ENCODE measurements at regions not wholly inside any gene's neighbourhood (a gene's known extent, or its start where the extent isn't known, plus 50 kb on each side); places are given as distances from the start of the nearest gene placed in this dataset.
"Not testable (repeated sequence)": the region's sequence is repeated elsewhere in the genome, so short reads cannot be mapped to it uniquely, and the experiment has no call there.

- H3K4me1 ChIP-seq, result no peaks in the 10 kb centered on the region
- no peaks in the 10 kb centered on the region for H3K36me3 ChIP-seq
- 88 to 93% (median 91%) methylated on average over 6 of the region's 6 CpGs for WGBS, 5 donors
- H3K27ac ChIP-seq, result no peak overlapping the region
- H3K4me3 ChIP-seq, result no peak overlapping the region
- peaks cover 0 to 7% (median 0%) of the 10 kb centered on the region in 8 donors for H3K9me3 ChIP-seq
- TF ChIP-seq POLR2A (IDR thresholded peaks at IDR 0.05) (no peak), POLR2AphosphoS5 (IDR thresholded peaks at IDR 0.05) (no peak)
- TF ChIP-seq, protein P1, sequence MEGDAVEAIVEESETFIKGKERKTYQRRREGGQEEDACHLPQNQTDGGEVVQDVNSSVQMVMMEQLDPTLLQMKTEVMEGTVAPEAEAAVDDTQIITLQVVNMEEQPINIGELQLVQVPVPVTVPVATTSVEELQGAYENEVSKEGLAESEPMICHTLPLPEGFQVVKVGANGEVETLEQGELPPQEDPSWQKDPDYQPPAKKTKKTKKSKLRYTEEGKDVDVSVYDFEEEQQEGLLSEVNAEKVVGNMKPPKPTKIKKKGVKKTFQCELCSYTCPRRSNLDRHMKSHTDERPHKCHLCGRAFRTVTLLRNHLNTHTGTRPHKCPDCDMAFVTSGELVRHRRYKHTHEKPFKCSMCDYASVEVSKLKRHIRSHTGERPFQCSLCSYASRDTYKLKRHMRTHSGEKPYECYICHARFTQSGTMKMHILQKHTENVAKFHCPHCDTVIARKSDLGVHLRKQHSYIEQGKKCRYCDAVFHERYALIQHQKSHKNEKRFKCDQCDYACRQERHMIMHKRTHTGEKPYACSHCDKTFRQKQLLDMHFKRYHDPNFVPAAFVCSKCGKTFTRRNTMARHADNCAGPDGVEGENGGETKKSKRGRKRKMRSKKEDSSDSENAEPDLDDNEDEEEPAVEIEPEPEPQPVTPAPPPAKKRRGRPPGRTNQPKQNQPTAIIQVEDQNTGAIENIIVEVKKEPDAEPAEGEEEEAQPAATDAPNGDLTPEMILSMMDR (IDR thresholded peaks at IDR 0.05 in 8 of 11, conservative IDR thresholded peaks at IDR 0.05 in 3 of 11), result no peak
- intact Hi-C loops (cut with DNase I; ENCODE audit: low total_unique reads), result no loop called here
- no peaks in the 10 kb centered on the region for H3K27me3 ChIP-seq (replicated peaks in 1 of 7)
- no peak for DNase-seq
Observed at GRCh38 chr4:85126991-85127591, 160.6 kb upstream of the WDFY3 start.

DNA sequence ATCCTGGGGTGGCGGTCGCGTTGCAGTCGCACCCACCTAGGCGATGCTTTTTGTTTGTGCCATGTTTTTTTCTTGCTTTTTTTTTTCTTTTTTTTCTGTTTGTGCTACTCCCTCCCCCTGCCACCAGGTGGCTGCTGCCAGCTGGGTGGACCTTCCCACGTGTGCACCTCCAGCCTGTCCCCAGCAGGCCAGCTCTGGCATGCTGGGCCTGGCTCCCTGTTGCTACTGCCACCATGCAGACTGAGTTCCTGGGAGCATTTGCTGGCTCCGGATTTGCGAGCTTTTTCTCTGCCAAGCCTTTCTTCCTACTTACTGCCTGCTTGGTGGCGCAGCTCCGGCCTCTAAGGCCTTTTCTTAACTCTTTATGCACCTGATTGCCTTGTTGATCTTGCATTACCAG is 161.2 kb upstream of the WDFY3 start:
- peak; percentile 79 for DNase-seq
- TF ChIP-seq POLR2AphosphoS5 (IDR thresholded peaks at IDR 0.05) (no peak), POLR2A (IDR thresholded peaks at IDR 0.05) (no peak)
- TF ChIP-seq, protein P1 (IDR thresholded peaks at IDR 0.05 in 8 of 11, conservative IDR thresholded peaks at IDR 0.05 in 3 of 11), result peak in 8 of 11 experiments; percentile 16 to 55 (median 39)
- intact Hi-C loops (cut with DNase I; ENCODE audit: low total_unique reads), result no loop called here

GRCh38 chr4:85128246-85129204 is 162.0 kb upstream of the WDFY3 start:
- H3K4me1 ChIP-seq, result no peaks in the 10 kb centered on the region
- H3K27ac ChIP-seq, result no peak overlapping the region
- H3K27me3 ChIP-seq (replicated peaks in 1 of 7), result no peaks in the 10 kb centered on the region
- intact Hi-C loops (cut with DNase I; ENCODE audit: low total_unique reads), result no loop called here
- TF ChIP-seq POLR2AphosphoS5 (IDR thresholded peaks at IDR 0.05) (no peak), POLR2A (IDR thresholded peaks at IDR 0.05) (no peak)
- TF ChIP-seq, protein P1 (IDR thresholded peaks at IDR 0.05 in 8 of 11, conservative IDR thresholded peaks at IDR 0.05 in 3 of 11), result no peak
- peaks cover 0 to 7% (median 0%) of the 10 kb centered on the region in 8 donors for H3K9me3 ChIP-seq
- no peak for DNase-seq
- WGBS, 5 donors, result 82 to 89% (median 87%) methylated on average over 17 to 18 of the region's 18 CpGs
- H3K4me3 ChIP-seq, result no peak overlapping the region
- H3K36me3 ChIP-seq, result no peaks in the 10 kb centered on the region

More for the DNA sequence above, 161.2 kb upstream of the WDFY3 start:
- Histone ChIP-seq H3K4me3 (no peak overlapping the region), H3K36me3 (no peaks in the 10 kb centered on the region), H3K27me3 (replicated peaks in 1 of 7) (no peaks in the 10 kb centered on the region), H3K4me1 (no peaks in the 10 kb centered on the region), H3K9me3 (peaks cover 0 to 7% (median 0%) of the 10 kb centered on the region in 8 donors), H3K27ac (no peak overlapping the region)
- WGBS, 5 donors, result 61 to 74% (median 67%) methylated on average over 10 of the region's 10 CpGs

DNA sequence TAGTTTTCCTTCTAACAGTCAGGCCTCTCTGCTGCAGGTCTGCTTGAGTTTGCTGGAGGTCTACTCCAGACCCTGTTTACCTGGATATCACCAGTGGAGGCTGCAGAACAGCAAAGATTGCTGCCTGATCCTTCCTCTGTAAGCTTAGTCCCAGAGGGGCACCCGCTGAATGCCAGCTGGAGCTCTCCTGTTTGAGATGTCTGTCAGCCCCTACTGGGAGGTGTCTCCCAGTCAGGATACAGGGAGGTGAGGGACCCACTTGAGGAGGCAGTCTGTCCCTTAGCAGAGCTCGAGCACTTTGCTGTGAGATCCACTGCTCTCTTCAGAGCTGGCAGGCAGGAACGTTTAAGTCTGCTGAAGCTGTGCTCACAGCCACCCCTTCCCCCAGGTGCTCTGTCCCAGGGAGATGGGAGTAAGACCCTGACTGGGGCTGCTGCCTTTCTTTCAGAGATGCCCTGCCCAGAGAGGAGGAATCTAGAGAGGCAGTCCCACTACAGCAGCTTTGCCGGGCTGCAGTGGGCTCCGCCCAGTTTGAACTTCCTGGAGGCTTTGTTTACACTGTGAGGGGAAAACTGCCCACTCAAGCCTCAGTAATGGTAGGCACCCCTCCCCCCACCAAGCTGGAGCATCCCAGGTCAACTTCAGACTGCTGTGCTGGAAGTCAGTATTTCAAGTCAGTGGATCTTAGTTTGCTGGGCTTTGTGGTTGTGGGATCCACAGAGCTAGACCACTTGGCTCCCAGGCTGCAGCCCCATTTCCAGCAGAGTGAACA is 163.1 kb upstream of the WDFY3 start:
- H3K4me1 ChIP-seq; H3K9me3 ChIP-seq; H3K27me3 ChIP-seq (replicated peaks in 1 of 7); intact Hi-C loops (cut with DNase I; ENCODE audit: low total_unique reads); H3K27ac ChIP-seq; DNase-seq; H3K4me3 ChIP-seq; H3K36me3 ChIP-seq: not testable (repeated sequence)
- WGBS, 5 donors, result 62 to 66% (median 64%) methylated on average over 3 to 5 of the region's 5 CpGs
